ENCODE measurements at regions not wholly inside any gene's neighbourhood (a gene's known extent, or its start where the extent isn't known, plus 50 kb on each side); places are given as distances from the start of the nearest gene placed in this dataset.

GRCh38 chr6:11318835-11319813, 86.7 kb upstream of the NEDD9 start:
- Histone ChIP-seq H4K91ac (ENCODE audit: low read depth, low read length) (peak overlapping the region; percentile 85), H4K12ac (ENCODE audit: low read depth, low read length) (no peak overlapping the region), H3K27ac (ENCODE audit: low read depth, low read length) (peak overlapping the region; percentile 72), H3K14ac (ENCODE audit: low read length) (peak overlapping the region; percentile 2), H3K27me3 (ENCODE audit: insufficient read depth, low read length) (no peaks in the 10 kb centered on the region), H2BK120ac (ENCODE audit: insufficient read depth, low read length, poor library complexity) (peak overlapping the region; percentile 65), H2BK12ac (ENCODE audit: low read length) (peak overlapping the region; percentile 58), H3K4me2 (ENCODE audit: low read length) (no peak overlapping the region), H2AK5ac (ENCODE audit: low read length) (no peak overlapping the region), H3K4me3 (ENCODE audit: low read depth, low read length) (peak overlapping the region; percentile 46), H4K8ac (ENCODE audit: low read depth, low read length) (peak overlapping the region; percentile 31), H3K36me3 (ENCODE audit: control insufficient read depth in 1 of 2, insufficient read depth in 2 of 2, low read length in 2 of 2) (no peaks in the 10 kb centered on the region), H3K9ac (ENCODE audit: low read length) (no peak overlapping the region), H3K23ac (ENCODE audit: low read length) (peak overlapping the region; percentile 3), H3K18ac (ENCODE audit: low read length) (peak overlapping the region; percentile 0), H2BK5ac (ENCODE audit: low read depth, low read length, poor library complexity) (peak overlapping the region; percentile 44), H3K79me2 (ENCODE audit: control insufficient read depth, insufficient read depth, low read length, poor library complexity) (no peaks in the 10 kb centered on the region), H2AFZ (ENCODE audit: insufficient read depth, low read length, poor library complexity) (no peak overlapping the region), H3K9me3 (ENCODE audit: insufficient read depth, low read depth, low read length) (no peaks in the 10 kb centered on the region), H3K4me1 (ENCODE audit: control insufficient read depth in 1 of 2, insufficient read depth in 2 of 2, low read length in 2 of 2) (peaks cover 9 to 15% of the 10 kb centered on the region in 2 experiments), H3K79me1 (ENCODE audit: low read length) (peaks cover 11% of the 10 kb centered on the region), H3K4ac (ENCODE audit: low read depth, low read length) (no peak overlapping the region)
- no peak for DNase-seq
- no CpG with 5 or more reads among the region's 9 CpGs for WGBS (ENCODE audit: extremely low coverage, insufficient coverage, insufficient read length)

- DNase-seq = peak; percentile 94 to 98
- peak overlapping the region; percentile 81 for H2BK5ac ChIP-seq (ENCODE audit: low read depth, low read length, poor library complexity)
- H3K79me2 ChIP-seq (ENCODE audit: control insufficient read depth, insufficient read depth, low read length, poor library complexity) = no peaks in the 10 kb centered on the region
- no peaks in the 10 kb centered on the region for H3K36me3 ChIP-seq (ENCODE audit: control insufficient read depth in 1 of 2, insufficient read depth in 2 of 2, low read length in 2 of 2)
- H3K4ac ChIP-seq (ENCODE audit: low read depth, low read length) = peak overlapping the region; percentile 29
- H4K12ac ChIP-seq (ENCODE audit: low read depth, low read length) = no peak overlapping the region
- peak overlapping the region; percentile 92 for H2BK120ac ChIP-seq (ENCODE audit: insufficient read depth, low read length, poor library complexity)
- peaks cover 11% of the 10 kb centered on the region for H3K79me1 ChIP-seq (ENCODE audit: low read length)
- H3K27me3 ChIP-seq (ENCODE audit: insufficient read depth, low read length) = no peaks in the 10 kb centered on the region
- H3K9me3 ChIP-seq (ENCODE audit: insufficient read depth, low read depth, low read length) = no peaks in the 10 kb centered on the region
- H3K4me1 ChIP-seq (ENCODE audit: control insufficient read depth in 1 of 2, insufficient read depth in 2 of 2, low read length in 2 of 2) = peaks cover 9 to 15% of the 10 kb centered on the region in 2 experiments
- peak overlapping the region; percentile 69 for H3K18ac ChIP-seq (ENCODE audit: low read length)
- H3K23ac ChIP-seq (ENCODE audit: low read length) = no peak overlapping the region
- peak overlapping the region; percentile 59 for H4K8ac ChIP-seq (ENCODE audit: low read depth, low read length)
- no peak overlapping the region for H3K4me3 ChIP-seq (ENCODE audit: low read depth, low read length)
- H3K9ac ChIP-seq (ENCODE audit: low read length) = no peak overlapping the region
- peak overlapping the region; percentile 84 for H4K91ac ChIP-seq (ENCODE audit: low read depth, low read length)
- WGBS (ENCODE audit: extremely low coverage, insufficient coverage, insufficient read length) = 100% methylated on average over 1 of the region's 11 CpGs
- H3K27ac ChIP-seq (ENCODE audit: low read depth, low read length) = peak overlapping the region; percentile 81
- H2BK12ac ChIP-seq (ENCODE audit: low read length) = peak overlapping the region; percentile 80
- no peak overlapping the region for H2AFZ ChIP-seq (ENCODE audit: insufficient read depth, low read length, poor library complexity)
- peak overlapping the region; percentile 37 for H3K14ac ChIP-seq (ENCODE audit: low read length)
- H3K4me2 ChIP-seq (ENCODE audit: low read length) = no peak overlapping the region
- no peak overlapping the region for H2AK5ac ChIP-seq (ENCODE audit: low read length)
These were observed 85.7 kb upstream of the NEDD9 start for GRCh38 chr6:11317885-11318771.

- no peak overlapping the region for H2AK5ac ChIP-seq (ENCODE audit: low read length)
- no peak overlapping the region for H2BK12ac ChIP-seq (ENCODE audit: low read length)
- no peak overlapping the region for H3K9ac ChIP-seq (ENCODE audit: low read length)
- H4K8ac ChIP-seq (ENCODE audit: low read depth, low read length) = no peak overlapping the region
- H3K27ac ChIP-seq (ENCODE audit: low read depth, low read length) = no peak overlapping the region
- H3K23ac ChIP-seq (ENCODE audit: low read length) = no peak overlapping the region
- no peak overlapping the region for H3K18ac ChIP-seq (ENCODE audit: low read length)
- H3K79me2 ChIP-seq (ENCODE audit: control insufficient read depth, insufficient read depth, low read length, poor library complexity) = no peaks in the 10 kb centered on the region
- no peaks in the 10 kb centered on the region for H3K36me3 ChIP-seq (ENCODE audit: control insufficient read depth in 1 of 2, insufficient read depth in 2 of 2, low read length in 2 of 2)
- peaks cover 9 to 12% of the 10 kb centered on the region in 2 experiments for H3K4me1 ChIP-seq (ENCODE audit: control insufficient read depth in 1 of 2, insufficient read depth in 2 of 2, low read length in 2 of 2)
- H2BK5ac ChIP-seq (ENCODE audit: low read depth, low read length, poor library complexity) = no peak overlapping the region
- no peak overlapping the region for H3K4me2 ChIP-seq (ENCODE audit: low read length)
- no peak overlapping the region for H3K4ac ChIP-seq (ENCODE audit: low read depth, low read length)
- no peak overlapping the region for H4K91ac ChIP-seq (ENCODE audit: low read depth, low read length)
- H3K9me3 ChIP-seq (ENCODE audit: insufficient read depth, low read depth, low read length) = peaks cover 1% of the 10 kb centered on the region
- H4K12ac ChIP-seq (ENCODE audit: low read depth, low read length) = no peak overlapping the region
- WGBS (ENCODE audit: extremely low coverage, insufficient coverage, insufficient read length) = no CpG with 5 or more reads among the region's 5 CpGs
- no peak overlapping the region for H3K14ac ChIP-seq (ENCODE audit: low read length)
- DNase-seq = no peak
- peaks cover 11% of the 10 kb centered on the region for H3K79me1 ChIP-seq (ENCODE audit: low read length)
- no peaks in the 10 kb centered on the region for H3K27me3 ChIP-seq (ENCODE audit: insufficient read depth, low read length)
- H3K4me3 ChIP-seq (ENCODE audit: low read depth, low read length) = no peak overlapping the region
- H2BK120ac ChIP-seq (ENCODE audit: insufficient read depth, low read length, poor library complexity) = no peak overlapping the region
- H2AFZ ChIP-seq (ENCODE audit: insufficient read depth, low read length, poor library complexity) = no peak overlapping the region
These were observed 83.4 kb upstream of the NEDD9 start for GRCh38 chr6:11315743-11316437.

GRCh38 chr6:11313207-11313606, 80.7 kb upstream of the NEDD9 start:
- Histone ChIP-seq H4K8ac (ENCODE audit: low read depth, low read length) (no peak overlapping the region), H2AK5ac (ENCODE audit: low read length) (no peak overlapping the region), H2BK12ac (ENCODE audit: low read length) (no peak overlapping the region), H3K79me1 (ENCODE audit: low read length) (peaks cover 7% of the 10 kb centered on the region), H3K4me3 (ENCODE audit: low read depth, low read length) (no peak overlapping the region), H3K36me3 (ENCODE audit: control insufficient read depth in 1 of 2, insufficient read depth in 2 of 2, low read length in 2 of 2) (no peaks in the 10 kb centered on the region), H4K12ac (ENCODE audit: low read depth, low read length) (no peak overlapping the region), H4K91ac (ENCODE audit: low read depth, low read length) (no peak overlapping the region), H3K9me3 (ENCODE audit: insufficient read depth, low read depth, low read length) (peaks cover 1% of the 10 kb centered on the region), H3K27ac (ENCODE audit: low read depth, low read length) (no peak overlapping the region), H3K4me1 (ENCODE audit: control insufficient read depth in 1 of 2, insufficient read depth in 2 of 2, low read length in 2 of 2) (peaks cover 4 to 5% of the 10 kb centered on the region in 2 experiments), H3K4me2 (ENCODE audit: low read length) (no peak overlapping the region), H3K14ac (ENCODE audit: low read length) (no peak overlapping the region), H2AFZ (ENCODE audit: insufficient read depth, low read length, poor library complexity) (no peak overlapping the region), H3K4ac (ENCODE audit: low read depth, low read length) (no peak overlapping the region), H3K23ac (ENCODE audit: low read length) (no peak overlapping the region), H3K9ac (ENCODE audit: low read length) (no peak overlapping the region), H3K79me2 (ENCODE audit: control insufficient read depth, insufficient read depth, low read length, poor library complexity) (no peaks in the 10 kb centered on the region), H3K27me3 (ENCODE audit: insufficient read depth, low read length) (no peaks in the 10 kb centered on the region), H2BK120ac (ENCODE audit: insufficient read depth, low read length, poor library complexity) (no peak overlapping the region), H3K18ac (ENCODE audit: low read length) (no peak overlapping the region), H2BK5ac (ENCODE audit: low read depth, low read length, poor library complexity) (no peak overlapping the region)
- 100% methylated on average over 1 of the region's 1 CpG for WGBS (ENCODE audit: extremely low coverage, insufficient coverage, insufficient read length)
- DNase-seq = no peak
